Cerebellar nuclear complex (tissue), 1 donor: ENCODE measurements at regions not wholly inside any gene's neighbourhood (a gene's known extent, or its start where the extent isn't known, plus 50 kb on each side); places are given as distances from the start of the nearest gene placed in this dataset.

Experiments used
- DNase-seq, 2 experiments: peaks; one replicate each; lab custom pipeline; 2025; lab: John Stamatoyannopoulos, UW

- DNase-seq = no peak
Measured at GRCh38 chr2:217162533-217162932, 302.7 kb upstream of the TNP1 start.

- no peak for DNase-seq
Measured at GRCh38 chr2:217160978-217161973, 301.4 kb upstream of the TNP1 start.

GRCh38 chr2:217160103-217160743 lies 300.4 kb upstream of the TNP1 start:
- DNase-seq = no peak

- no peak for DNase-seq
Measured at GRCh38 chr2:217158928-217159327, 299.1 kb upstream of the TNP1 start.

GRCh38 chr2:217157581-217157980 lies 297.7 kb upstream of the TNP1 start:
- DNase-seq = no peak

- DNase-seq = no peak
Measured at GRCh38 chr2:217156801-217157200, 296.9 kb upstream of the TNP1 start.

GRCh38 chr2:217154923-217155322 lies 295.1 kb upstream of the TNP1 start:
- no peak for DNase-seq

- no peak for DNase-seq
Measured at GRCh38 chr2:217153510-217153909, 293.6 kb upstream of the TNP1 start.

GRCh38 chr2:217152831-217153230 lies 293.0 kb upstream of the TNP1 start:
- no peak for DNase-seq

GRCh38 chr2:217151509-217152206 lies 291.8 kb upstream of the TNP1 start:
- DNase-seq = no peak

GRCh38 chr2:217150236-217150635 lies 290.4 kb upstream of the TNP1 start:
- no peak for DNase-seq

GRCh38 chr2:217149087-217149660 lies 289.3 kb upstream of the TNP1 start:
- no peak for DNase-seq

GRCh38 chr2:217147818-217148217 lies 288.0 kb upstream of the TNP1 start:
- no peak for DNase-seq

- DNase-seq = no peak
Measured at GRCh38 chr2:217146956-217147355, 287.1 kb upstream of the TNP1 start.

- DNase-seq = no peak
Measured at GRCh38 chr2:217142649-217143266, 282.9 kb upstream of the TNP1 start.

GRCh38 chr2:217138284-217138683 lies 278.4 kb upstream of the TNP1 start:
- DNase-seq = no peak

- no peak for DNase-seq
Measured at GRCh38 chr2:217127744-217128143, 267.9 kb upstream of the TNP1 start.

- DNase-seq = no peak
Measured at GRCh38 chr2:217125014-217125413, 265.1 kb upstream of the TNP1 start.

GRCh38 chr2:217124050-217124449 lies 264.2 kb upstream of the TNP1 start:
- no peak for DNase-seq

- no peak for DNase-seq
Measured at GRCh38 chr2:217121565-217121964, 261.7 kb upstream of the TNP1 start.

- DNase-seq = no peak
Measured at GRCh38 chr2:217120429-217120828, 260.6 kb upstream of the TNP1 start.
